Lower leg skin (tissue), 4 donors: ENCODE measurements at regions not wholly inside any gene's neighbourhood (a gene's known extent, or its start where the extent isn't known, plus 50 kb on each side); places are given as distances from the start of the nearest gene placed in this dataset.

Experiments used
- DNase-seq, 2 donors: peaks; one replicate each; pipeline ENCODE4 v3.0.0-alpha.2; 2019; ENCODE audit warnings: low spot score in 2 of 2
- H3K4me3 ChIP-seq: fragments of 200-600 bp; sonication (generic); 2 replicates; pipeline ENCODE4 v1.5.1; 2017; ENCODE audit warnings: mild to moderate bottlenecking, low read depth; ENCODE audit not compliant: poor library complexity, severe bottlenecking
- CTCF ChIP-seq, 3 donors: fragments of 450-650 bp; IDR thresholded peaks; one replicate each; pipeline ENCODE4 v1.5.1; 2016; ENCODE audit warnings: antibody characterized with exemption in 3 of 3, mild to moderate bottlenecking in 3 of 3, moderate library complexity in 2 of 3
- POLR2A ChIP-seq, 2 donors: fragments of 450-650 bp; IDR thresholded peaks; one replicate each; pipeline ENCODE4 v1.6.1; 2016 to 2017; ENCODE audit warnings: antibody characterized with exemption in 2 of 2, mild to moderate bottlenecking in 1 of 2, moderate library complexity in 1 of 2
- WGBS, 2 donors: methylation state at CpG; one replicate each; pipeline ENCODE4 v1.1.5; 2018; 5-methylcytosine and 5-hydroxymethylcytosine counted together
- intact Hi-C: fragments of 100-400 bp; cut with DNase I; formaldehyde crosslinking; loops from one replicate; pipeline ENCODE4 v1.15.0; 2023; ENCODE audit warnings: low total_unique reads

- WGBS, 2 donors = 63 to 67% methylated on average over 9 of the region's 9 CpGs
- peak in 1 of 2 donors; percentile 25 for DNase-seq
- TF ChIP-seq CTCF (IDR thresholded peaks at IDR 0.05) = no peak
- TF ChIP-seq POLR2A (IDR thresholded peaks at IDR 0.05) = no peak
- H3K4me3 ChIP-seq = no peak overlapping the region
- intact Hi-C loops = no loop called here
Measured at GRCh38 chr7:28245123-28245878, 64.7 kb upstream of the JAZF1 start.

- DNase-seq = no peak
- TF ChIP-seq POLR2A (IDR thresholded peaks at IDR 0.05) (no peak), CTCF (IDR thresholded peaks at IDR 0.05) (no peak)
- H3K4me3 ChIP-seq = no peak overlapping the region
- 41 to 47% methylated on average over 7 of the region's 7 CpGs for WGBS, 2 donors
- intact Hi-C loops = no loop called here
Measured at GRCh38 chr7:28246921-28247461, 66.4 kb upstream of the JAZF1 start.

GRCh38 chr7:28258240-28258639 is 77.6 kb upstream of the JAZF1 start:
- WGBS, 2 donors = 88 to 92% methylated on average over 1 of the region's 1 CpG

GRCh38 chr7:28260969-28261368 is 80.4 kb upstream of the JAZF1 start:
- DNase-seq = no peak
- intact Hi-C loops = no loop called here
- WGBS, 2 donors = 36 to 47% methylated on average over 3 of the region's 3 CpGs
- no peak for TF ChIP-seq CTCF (IDR thresholded peaks at IDR 0.05)
- TF ChIP-seq POLR2A (IDR thresholded peaks at IDR 0.05) = no peak
- H3K4me3 ChIP-seq = no peak overlapping the region

More at GRCh38 chr7:28258240-28258639, 77.6 kb upstream of the JAZF1 start:
- intact Hi-C loops = no loop called here
- TF ChIP-seq CTCF (IDR thresholded peaks at IDR 0.05) = no peak
- no peak for TF ChIP-seq POLR2A (IDR thresholded peaks at IDR 0.05)
- DNase-seq = no peak
- H3K4me3 ChIP-seq = no peak overlapping the region

GRCh38 chr7:28263622-28264271 is 83.2 kb upstream of the JAZF1 start:
- H3K4me3 ChIP-seq = no peak overlapping the region
- no peak for DNase-seq
- TF ChIP-seq CTCF (IDR thresholded peaks at IDR 0.05) (no peak), POLR2A (IDR thresholded peaks at IDR 0.05) (no peak)
- intact Hi-C loops = no loop called here
- 94% methylated on average over 9 of the region's 9 CpGs for WGBS, 2 donors
